HepG2 (cell line): ENCODE measurements at regions not wholly inside any gene's neighbourhood (a gene's known extent, or its start where the extent isn't known, plus 50 kb on each side); places are given as distances from the start of the nearest gene placed in this dataset.
A peak's percentile ranks its signal among the peaks of the same experiment; 100 is the strongest.

Experiments
- ATAC-seq: fragments of 200-7000 bp; cut with Tn5 transposase; 3 replicates; pipeline ENCODE4 v1.9.1; 2020; ENCODE audit warnings: mild to moderate bottlenecking, moderate library complexity
- BruUV-seq: library from RNA; stranded (reverse); fragments of 400-500 nt; replicated peaks from 2 replicates; lab custom pipeline; 2021; lab: Mats Ljungman, UMichigan
- CTCF ChIA-PET: fragments of 300-600 bp; formaldehyde crosslinking; extraction: SDS; loops from one replicate; lab custom pipeline; 2021; ENCODE audit warnings: low total read pairs, inconsistent platforms, low intra/inter-chr PET ratio; lab: Yijun Ruan, JAX
- POLR2A ChIA-PET: fragments of 350-600 bp; sonication (Branson Sonifier 250); formaldehyde crosslinking; loops from one replicate; lab custom pipeline; 2020; ENCODE audit warnings: antibody characterized with exemption, inconsistent platforms; lab: Yijun Ruan, JAX
- DNase-seq: peaks from one replicate; pipeline ENCODE4 v3.0.0-alpha.2; 2015; ENCODE audit warnings: low spot score
- FAIRE-seq: peaks from 3 replicates; lab custom pipeline; 2011; peaks lifted over from hg19 to GRCh38; lab: Jason Lieb, UNC
- H2AFZ ChIP-seq: one replicate; pipeline ENCODE4 v1.6.1; 2011; ENCODE audit warnings: low read length, inconsistent platforms
- H3K27ac ChIP-seq: fragments of 300-600 bp; 3 replicates; pipeline ENCODE4 v1.8.0; 2011; ENCODE audit warnings: mixed run types, mild to moderate bottlenecking, mixed read lengths, low read length, inconsistent platforms; ENCODE audit not compliant: insufficient read depth; ENCODE audit errors: extremely low read length
- H3K27me3 ChIP-seq, 2 experiments: fragments of 200-600 bp in 1 of 2; 2 replicates in 1 of 2; 3 replicates in 1 of 2; pipeline versions ENCODE4 v1.6.0 to v1.8.0; 2011; ENCODE audit warnings: low read length in 2 of 2, mild to moderate bottlenecking in 2 of 2, moderate library complexity in 2 of 2, inconsistent platforms in 1 of 2; ENCODE audit not compliant: insufficient read depth in 2 of 2, control insufficient read depth in 1 of 2
- H3K36me3 ChIP-seq, 2 experiments: fragments of 200-600 bp in 1 of 2; replicated peaks in 1 of 2; 2 replicates in 1 of 2; 3 replicates in 1 of 2; pipeline versions ENCODE4 v1.5.1 to v1.8.0; 2011; ENCODE audit warnings: low read length in 2 of 2, inconsistent platforms in 1 of 2; ENCODE audit not compliant: insufficient read depth in 2 of 2, control insufficient read depth in 1 of 2
- H3K4me1 ChIP-seq: 2 replicates; pipeline ENCODE4 v1.5.1; 2012; ENCODE audit warnings: low read length, inconsistent platforms; ENCODE audit not compliant: insufficient read depth
- H3K4me2 ChIP-seq: 2 replicates; pipeline ENCODE4 v1.6.0; 2011; ENCODE audit warnings: low read depth, low read length, inconsistent platforms
- H3K4me3 ChIP-seq, 3 experiments: fragments of 200-600 bp in 1 of 3; sonication (generic), shearing (Covaris generic) in 1 of 3; replicated peaks in 1 of 3; 2 replicates each; pipeline ENCODE4 v1.5.1; 2011 to 2016; ENCODE audit warnings: low read length in 3 of 3, inconsistent platforms in 2 of 3, low read depth in 2 of 3, mild to moderate bottlenecking in 2 of 3, control low read depth in 1 of 3, mixed read lengths in 1 of 3; ENCODE audit not compliant: insufficient read depth in 1 of 3
- H3K79me2 ChIP-seq: one replicate; pipeline ENCODE4 v1.6.1; 2011; ENCODE audit warnings: low read length, inconsistent platforms; ENCODE audit not compliant: insufficient read depth
- H3K9ac ChIP-seq: 2 replicates; pipeline ENCODE4 v1.6.0; 2011; ENCODE audit warnings: mild to moderate bottlenecking, low read depth, low read length, inconsistent platforms; ENCODE audit not compliant: insufficient read depth
- H3K9me3 ChIP-seq: 2 replicates; pipeline ENCODE4 v1.5.1; 2012; ENCODE audit warnings: mild to moderate bottlenecking, low read length
- H4K20me1 ChIP-seq: 2 replicates; pipeline ENCODE4 v1.6.0; 2011; ENCODE audit warnings: inconsistent platforms, mild to moderate bottlenecking, low read length, moderate library complexity; ENCODE audit not compliant: insufficient read depth
- CEBPB ChIP-seq: IDR thresholded peaks from 2 replicates; pipeline ENCODE4 v1.6.1; 2011; ENCODE audit warnings: low read depth, low read length, improper control_type of control experiment, borderline replicate concordance
- HIC2 ChIP-seq: sonication (generic); formaldehyde crosslinking; IDR thresholded peaks from 2 replicates; pipeline ENCODE4 v1.9.0; 2022; ENCODE audit warnings: low read depth, missing genetic modification reagents
- ISL2 ChIP-seq: sonication (generic); formaldehyde crosslinking; IDR thresholded peaks from 2 replicates; pipeline ENCODE4 v1.5.0; 2020; ENCODE audit warnings: missing genetic modification reagents
- MAFF ChIP-seq: IDR thresholded peaks from 2 replicates; pipeline ENCODE4 v1.6.1; 2011; ENCODE audit warnings: low read depth, low read length, improper control_type of control experiment
- SRSF1 ChIP-seq: fragments of 200-400 bp; formaldehyde crosslinking; optimal IDR thresholded peaks from 2 replicates; pipeline ENCODE3; 2017; ENCODE audit warnings: mild to moderate bottlenecking, low read depth, low read length, moderate library complexity
- ZNF616 ChIP-seq: sonication (generic); formaldehyde crosslinking; IDR thresholded peaks from 2 replicates; pipeline ENCODE4 v1.5.0; 2020; ENCODE audit warnings: low read depth, mild to moderate bottlenecking, missing genetic modification reagents
- ZNF670 ChIP-seq: sonication (generic); formaldehyde crosslinking; IDR thresholded peaks from 2 replicates; pipeline ENCODE4 v1.8.0; 2022; ENCODE audit warnings: mild to moderate bottlenecking, missing genetic modification reagents, borderline replicate concordance
- ZSCAN22 ChIP-seq: sonication (generic); formaldehyde crosslinking; IDR thresholded peaks from 2 replicates; pipeline ENCODE4 v1.4.0; 2020; ENCODE audit warnings: mild to moderate bottlenecking, missing genetic modification reagents
- ZSCAN31 ChIP-seq: sonication (generic); formaldehyde crosslinking; IDR thresholded peaks from 2 replicates; pipeline ENCODE4 v1.5.0; 2020; ENCODE audit warnings: low read depth, mild to moderate bottlenecking, missing genetic modification reagents
- ZSCAN9 ChIP-seq: IDR thresholded peaks from 2 replicates; pipeline ENCODE4 v1.6.1; 2016; ENCODE audit warnings: borderline replicate concordance
- WGBS: methylation state at CpG from one replicate; pipeline ENCODE4 v1.1.6; 2017; ENCODE audit warnings: low lambda C conversion rate; 5-methylcytosine and 5-hydroxymethylcytosine counted together
- in situ Hi-C: cut with HindIII; loops from 2 replicates; pipeline ENCODE4 v1.10.0; 2017; ENCODE audit warnings: low pct_unique_long_range_greater_than_20kb; ENCODE audit not compliant: extremely low pct_ligation_motif_present
- intact Hi-C: fragments of 100-400 bp; cut with micrococcal nuclease; formaldehyde crosslinking; loops from one replicate; pipeline ENCODE4 v1.10.0; 2022; ENCODE audit not compliant: unreplicated experiment
- TF ChIP-seq, protein P1 (sequence below): IDR thresholded peaks from 2 replicates; pipeline ENCODE4 v1.6.1; 2018; ENCODE audit warnings: missing genetic modification reagents, mild to moderate bottlenecking, missing compliant biosample characterization
- TF ChIP-seq, protein P2 (sequence below): sonication (generic); formaldehyde crosslinking; IDR thresholded peaks from 2 replicates; pipeline ENCODE4 v1.8.0; 2022; ENCODE audit warnings: low read depth, missing genetic modification reagents

- DNase-seq (no peak), ATAC-seq (no peak), FAIRE-seq (no peak)
- intact Hi-C loops: loop anchor here (10.0 kb wide), 1 partner anchor 60 kb away; no protein-coding TSS in a partner anchor
- ChIA-PET CTCF (no interaction called here), POLR2A (no interaction called here)
- Histone ChIP-seq H4K20me1 (no peaks in the 10 kb centered on the region), H3K4me2 (no peak overlapping the region), H3K9ac (no peak overlapping the region), H3K4me1 (no peaks in the 10 kb centered on the region), H3K9me3 (no peaks in the 10 kb centered on the region), H3K27ac (no peak overlapping the region), H3K4me3 (no peak overlapping the region), H3K27me3 (no peaks in the 10 kb centered on the region), H3K36me3 (no peaks in the 10 kb centered on the region), H2AFZ (no peak overlapping the region), H3K79me2 (no peaks in the 10 kb centered on the region)
- no TSS peak for BruUV-seq
- TF ChIP-seq SRSF1: no peak
- TF ChIP-seq, protein P1, sequence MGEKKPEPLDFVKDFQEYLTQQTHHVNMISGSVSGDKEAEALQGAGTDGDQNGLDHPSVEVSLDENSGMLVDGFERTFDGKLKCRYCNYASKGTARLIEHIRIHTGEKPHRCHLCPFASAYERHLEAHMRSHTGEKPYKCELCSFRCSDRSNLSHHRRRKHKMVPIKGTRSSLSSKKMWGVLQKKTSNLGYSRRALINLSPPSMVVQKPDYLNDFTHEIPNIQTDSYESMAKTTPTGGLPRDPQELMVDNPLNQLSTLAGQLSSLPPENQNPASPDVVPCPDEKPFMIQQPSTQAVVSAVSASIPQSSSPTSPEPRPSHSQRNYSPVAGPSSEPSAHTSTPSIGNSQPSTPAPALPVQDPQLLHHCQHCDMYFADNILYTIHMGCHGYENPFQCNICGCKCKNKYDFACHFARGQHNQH (CRISPR knock-in tag): no peak
- no peak for TF ChIP-seq ZNF670 (CRISPR knock-in tag)
- WGBS: 25% methylated on average over 3 of the region's 3 CpGs
- in situ Hi-C loops: no loop called here
Observed at GRCh38 chr3:106004826-106005225, 136.0 kb upstream of the CBLB start.

- intact Hi-C loops: loop anchor here (10.0 kb wide), 1 partner anchor 61 kb away; no protein-coding TSS in a partner anchor
- Histone ChIP-seq H3K79me2 (no peaks in the 10 kb centered on the region), H3K27me3 (no peaks in the 10 kb centered on the region), H4K20me1 (no peaks in the 10 kb centered on the region), H3K4me2 (no peak overlapping the region), H3K4me3 (no peak overlapping the region), H2AFZ (no peak overlapping the region)
- 21% methylated on average over 5 of the region's 5 CpGs for WGBS
- no peak for FAIRE-seq
- TF ChIP-seq ZNF616 (CRISPR knock-in tag) (no peak), MAFF (no peak), ISL2 (CRISPR knock-in tag) (no peak), CEBPB (peak; percentile 34; the same call in 1 of the 2 replicates), ZSCAN9 (no peak), ZSCAN31 (CRISPR knock-in tag) (no peak), HIC2 (CRISPR knock-in tag) (no peak), ZSCAN22 (peak; percentile 86; the same call in 1 of the 2 replicates)
- TF ChIP-seq, protein P2, sequence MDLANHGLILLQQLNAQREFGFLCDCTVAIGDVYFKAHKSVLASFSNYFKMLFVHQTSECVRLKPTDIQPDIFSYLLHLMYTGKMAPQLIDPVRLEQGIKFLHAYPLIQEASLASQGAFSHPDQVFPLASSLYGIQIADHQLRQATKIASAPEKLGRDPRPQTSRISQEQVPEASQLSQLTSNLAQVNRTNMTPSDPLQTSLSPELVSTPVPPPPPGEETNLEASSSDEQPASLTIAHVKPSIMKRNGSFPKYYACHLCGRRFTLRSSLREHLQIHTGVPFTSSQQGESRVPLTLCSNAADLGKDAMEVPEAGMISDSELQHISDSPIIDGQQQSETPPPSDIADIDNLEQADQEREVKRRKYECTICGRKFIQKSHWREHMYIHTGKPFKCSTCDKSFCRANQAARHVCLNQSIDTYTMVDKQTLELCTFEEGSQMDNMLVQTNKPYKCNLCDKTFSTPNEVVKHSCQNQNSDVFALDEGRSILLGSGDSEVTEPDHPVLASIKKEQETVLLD (CRISPR knock-in tag): no peak
- TF ChIP-seq, all 625 proteins: peak for 2
- Histone ChIP-seq H3K36me3 (no peaks in the 10 kb centered on the region), H3K27ac (no peak overlapping the region), H3K9ac (no peak overlapping the region), H3K9me3 (no peaks in the 10 kb centered on the region), H3K4me1 (no peaks in the 10 kb centered on the region)
- in situ Hi-C loops: no loop called here
- ATAC-seq (no peak), DNase-seq (no peak)
- no TSS peak for BruUV-seq
- POLR2A ChIA-PET: no interaction called here
- CTCF ChIA-PET: no interaction called here
Observed at GRCh38 chr3:106006001-106006400, 137.2 kb upstream of the CBLB start.
